IMR-90 (cell line): ENCODE measurements at regions not wholly inside any gene's neighbourhood (a gene's known extent, or its start where the extent isn't known, plus 50 kb on each side); places are given as distances from the start of the nearest gene placed in this dataset.

Experiments
- ATAC-seq: fragments of 200-7000 bp; cut with Tn5 transposase; 2 replicates; pipeline ENCODE4 v1.9.1; 2020; ENCODE audit warnings: low read depth, mild to moderate bottlenecking, moderate library complexity
- BruUV-seq: library from RNA; stranded (reverse); fragments of 400-500 nt; replicated peaks from 2 replicates; lab custom pipeline; 2021; lab: Mats Ljungman, UMichigan
- CTCF ChIA-PET: fragments of 300-600 bp; formaldehyde crosslinking; extraction: SDS; loops from one replicate; lab custom pipeline; 2021; ENCODE audit warnings: antibody characterized with exemption; lab: Yijun Ruan, JAX
- POLR2A ChIA-PET: fragments of 300-600 bp; sonication (Branson Sonifier 250); formaldehyde crosslinking; loops from one replicate; lab custom pipeline; 2022; ENCODE audit warnings: antibody characterized with exemption; ENCODE audit not compliant: unreplicated experiment; lab: Charles Lee
- DNase-seq: peaks from one replicate; pipeline ENCODE4 v3.0.0; 2013
- H2AFZ ChIP-seq: replicated peaks from 2 replicates; pipeline ENCODE3; 2013; ENCODE audit warnings: low read length, mild to moderate bottlenecking; ENCODE audit not compliant: poor library complexity
- H2AK5ac ChIP-seq: 2 replicates; pipeline ENCODE4 v1.6.1; 2013; ENCODE audit warnings: low read depth, low read length, inconsistent platforms
- H2AK9ac ChIP-seq: replicated peaks from 2 replicates; pipeline ENCODE3; 2013; ENCODE audit warnings: mild to moderate bottlenecking, low read depth, low read length, moderate library complexity; ENCODE audit not compliant: poor library complexity
- H2BK120ac ChIP-seq: 2 replicates; pipeline ENCODE4 v1.6.1; 2013; ENCODE audit warnings: low read depth, low read length, inconsistent platforms
- H2BK15ac ChIP-seq: 3 replicates; pipeline ENCODE4 v1.6.1; 2013; ENCODE audit warnings: low read depth, low read length, inconsistent platforms
- H2BK20ac ChIP-seq: 2 replicates; pipeline ENCODE4 v1.6.1; 2013; ENCODE audit warnings: low read depth, mild to moderate bottlenecking, inconsistent platforms, low read length, moderate library complexity
- H2BK5ac ChIP-seq: 2 replicates; pipeline ENCODE4 v1.6.1; 2013; ENCODE audit warnings: mild to moderate bottlenecking, low read depth, low read length, inconsistent platforms; ENCODE audit not compliant: poor library complexity, severe bottlenecking
- H3K14ac ChIP-seq: replicated peaks from 2 replicates; pipeline ENCODE4 v1.6.1; 2013; ENCODE audit warnings: low read depth, low read length, inconsistent platforms
- H3K18ac ChIP-seq: 2 replicates; pipeline ENCODE4 v1.6.1; 2013; ENCODE audit warnings: low read depth, low read length, control low read depth
- H3K23ac ChIP-seq: 2 replicates; pipeline ENCODE4 v1.6.1; 2013; ENCODE audit warnings: low read depth, low read length, inconsistent platforms
- H3K27ac ChIP-seq: 2 replicates; pipeline ENCODE4 v1.5.1; 2013; ENCODE audit warnings: mild to moderate bottlenecking, control low read depth, low read length; ENCODE audit not compliant: insufficient read depth
- H3K27me3 ChIP-seq: 2 replicates; pipeline ENCODE4 v1.6.1; 2013; ENCODE audit warnings: low read length; ENCODE audit not compliant: control insufficient read depth, insufficient read depth
- H3K36me3 ChIP-seq: 2 replicates; pipeline ENCODE4 v1.6.1; 2013; ENCODE audit warnings: low read length, mixed read lengths; ENCODE audit not compliant: control insufficient read depth, insufficient read depth
- H3K4ac ChIP-seq: 2 replicates; pipeline ENCODE4 v1.6.1; 2013; ENCODE audit warnings: low read depth, low read length, inconsistent platforms
- H3K4me1 ChIP-seq: 2 replicates; pipeline ENCODE4 v1.6.1; 2013; ENCODE audit warnings: low read length, mixed read lengths; ENCODE audit not compliant: control insufficient read depth, insufficient read depth
- H3K4me2 ChIP-seq: 2 replicates; pipeline ENCODE4 v1.6.1; 2013; ENCODE audit warnings: low read depth, mild to moderate bottlenecking, control low read depth, low read length, moderate library complexity
- H3K4me3 ChIP-seq: 2 replicates; pipeline ENCODE4 v1.5.1; 2013; ENCODE audit warnings: low read depth, mild to moderate bottlenecking, control low read depth, low read length, moderate library complexity; ENCODE audit not compliant: insufficient read depth
- H3K56ac ChIP-seq: 2 replicates; pipeline ENCODE4 v1.6.1; 2013; ENCODE audit warnings: low read length, inconsistent platforms; ENCODE audit not compliant: insufficient read depth; ENCODE audit errors: extremely low read depth
- H3K79me1 ChIP-seq, 2 experiments: 2 replicates each; pipeline ENCODE4 v1.6.1; 2013; ENCODE audit warnings: low read length in 2 of 2, inconsistent platforms in 1 of 2, low read depth in 1 of 2
- H3K9ac ChIP-seq: 2 replicates; pipeline ENCODE4 v1.6.1; 2013; ENCODE audit warnings: low read depth, low read length, control low read depth
- H3K9me1 ChIP-seq: 2 replicates; pipeline ENCODE4 v1.6.1; 2013; ENCODE audit warnings: low read length, inconsistent platforms; ENCODE audit not compliant: insufficient read depth
- H3K9me3 ChIP-seq: 2 replicates; pipeline ENCODE4 v1.6.1; 2013; ENCODE audit warnings: low read length; ENCODE audit not compliant: control insufficient read depth, insufficient read depth
- H4K20me1 ChIP-seq: 2 replicates; pipeline ENCODE4 v1.6.1; 2013; ENCODE audit warnings: low read length, inconsistent platforms; ENCODE audit not compliant: insufficient read depth
- H4K5ac ChIP-seq: 2 replicates; pipeline ENCODE4 v1.6.1; 2013; ENCODE audit warnings: mild to moderate bottlenecking, low read depth, low read length, control low read depth
- H4K8ac ChIP-seq, 2 experiments: 2 replicates each; pipeline ENCODE4 v1.6.1; 2013; ENCODE audit warnings: low read depth in 2 of 2, low read length in 2 of 2, control low read depth in 1 of 2, inconsistent platforms in 1 of 2
- H4K91ac ChIP-seq: 2 replicates; pipeline ENCODE4 v1.6.1; 2013; ENCODE audit warnings: low read depth, low read length, inconsistent platforms; ENCODE audit not compliant: insufficient read depth
- CHD1 ChIP-seq: IDR thresholded peaks from 2 replicates; pipeline ENCODE4 v1.6.1; 2012; ENCODE audit warnings: low read depth, low read length, improper control_type of control experiment
- FOS ChIP-seq: fragments of 150-350 bp; IDR thresholded peaks from 2 replicates; pipeline ENCODE4 v1.6.1; 2016; ENCODE audit warnings: low read depth, low read length
- MAFK ChIP-seq: IDR thresholded peaks from 2 replicates; pipeline ENCODE4 v1.6.1; 2012; ENCODE audit warnings: low read depth, low read length, improper control_type of control experiment
- MAZ ChIP-seq: IDR thresholded peaks from 2 replicates; pipeline ENCODE4 v1.6.1; 2012; ENCODE audit warnings: low read depth, mild to moderate bottlenecking, low read length, improper control_type of control experiment, moderate library complexity, borderline replicate concordance
- MXI1 ChIP-seq: IDR thresholded peaks from 2 replicates; pipeline ENCODE4 v1.6.1; 2012; ENCODE audit warnings: low read depth, mild to moderate bottlenecking, low read length, moderate library complexity, borderline replicate concordance
- NFE2L2 ChIP-seq: fragments of 150-350 bp; IDR thresholded peaks from 2 replicates; pipeline ENCODE4 v1.6.1; 2016; ENCODE audit warnings: low read depth, mild to moderate bottlenecking, low read length
- POLR2A ChIP-seq: IDR thresholded peaks from 2 replicates; pipeline ENCODE4 v1.6.1; 2012; ENCODE audit warnings: mild to moderate bottlenecking, low read depth, low read length
- RFX5 ChIP-seq: IDR thresholded peaks from 2 replicates; pipeline ENCODE4 v1.8.0; 2012; ENCODE audit warnings: low read depth, mild to moderate bottlenecking, low read length, moderate library complexity
- dilution Hi-C: fragments of 300-500 bp; cut with HindIII; formaldehyde crosslinking; loops from one replicate; pipeline ENCODE4 v1.14.3; 2018; ENCODE audit warnings: low sequenced_read_pairs; ENCODE audit not compliant: unreplicated experiment
- in situ Hi-C: fragments of 300-500 bp; cut with MboI; formaldehyde crosslinking; loops from 3 replicates; pipeline ENCODE4 v1.14.3; 2019; ENCODE audit warnings: low sequenced_read_pairs, inconsistent platforms, mixed read lengths
- intact Hi-C: fragments of 100-400 bp; cut with micrococcal nuclease; formaldehyde crosslinking; loops from 2 replicates; pipeline ENCODE4 v1.10.0; 2022
- TF ChIP-seq, protein P1 (sequence below): conservative IDR thresholded peaks from 2 replicates; pipeline ENCODE4 v1.5.1; 2012; ENCODE audit warnings: mild to moderate bottlenecking, low read depth, low read length, improper control_type of control experiment
- TF ChIP-seq, protein P2 (sequence below): fragments of 150-350 bp; IDR thresholded peaks from 2 replicates; pipeline ENCODE4 v1.6.1; 2016; ENCODE audit warnings: low read depth, mild to moderate bottlenecking, low read length, moderate library complexity, borderline replicate concordance

- TF ChIP-seq, protein P1, sequence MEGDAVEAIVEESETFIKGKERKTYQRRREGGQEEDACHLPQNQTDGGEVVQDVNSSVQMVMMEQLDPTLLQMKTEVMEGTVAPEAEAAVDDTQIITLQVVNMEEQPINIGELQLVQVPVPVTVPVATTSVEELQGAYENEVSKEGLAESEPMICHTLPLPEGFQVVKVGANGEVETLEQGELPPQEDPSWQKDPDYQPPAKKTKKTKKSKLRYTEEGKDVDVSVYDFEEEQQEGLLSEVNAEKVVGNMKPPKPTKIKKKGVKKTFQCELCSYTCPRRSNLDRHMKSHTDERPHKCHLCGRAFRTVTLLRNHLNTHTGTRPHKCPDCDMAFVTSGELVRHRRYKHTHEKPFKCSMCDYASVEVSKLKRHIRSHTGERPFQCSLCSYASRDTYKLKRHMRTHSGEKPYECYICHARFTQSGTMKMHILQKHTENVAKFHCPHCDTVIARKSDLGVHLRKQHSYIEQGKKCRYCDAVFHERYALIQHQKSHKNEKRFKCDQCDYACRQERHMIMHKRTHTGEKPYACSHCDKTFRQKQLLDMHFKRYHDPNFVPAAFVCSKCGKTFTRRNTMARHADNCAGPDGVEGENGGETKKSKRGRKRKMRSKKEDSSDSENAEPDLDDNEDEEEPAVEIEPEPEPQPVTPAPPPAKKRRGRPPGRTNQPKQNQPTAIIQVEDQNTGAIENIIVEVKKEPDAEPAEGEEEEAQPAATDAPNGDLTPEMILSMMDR = no peak
- TF ChIP-seq RFX5 (no peak), POLR2A (no peak)
Observed at GRCh38 chr4:13908455-13908854, 280.9 kb upstream of the BOD1L1 start (continued).

DNA sequence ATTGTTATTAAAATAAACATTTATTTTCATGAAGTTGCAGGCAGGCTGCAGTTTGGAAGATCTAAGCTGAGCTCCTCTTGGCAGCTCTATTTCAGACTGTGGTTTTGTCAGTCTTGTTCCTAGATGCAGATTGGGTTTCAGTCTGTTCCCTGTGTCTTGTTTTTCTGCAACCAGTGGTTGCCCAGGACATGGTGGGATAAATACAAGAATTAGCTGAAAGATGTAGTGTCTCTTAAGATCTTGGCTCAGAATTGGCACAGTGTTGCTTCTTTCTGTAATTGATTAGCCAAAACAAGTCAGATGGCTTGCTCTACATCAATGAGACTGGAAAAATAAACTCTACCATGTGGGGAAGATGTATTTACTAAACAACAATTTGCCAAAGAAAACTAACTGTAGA, 283.0 kb upstream of the BOD1L1 start:
- H3K9me1 ChIP-seq = no peaks in the 10 kb centered on the region
- ChIA-PET POLR2A (interaction anchor here (0.9 kb wide), 1 partner anchor 9 kb away, joined by 3 read pairs; no protein-coding TSS in a partner anchor), CTCF (interaction anchor here (0.9 to 1.2 kb wide), 2 partner anchors 254 to 256 kb away, joined by 4 to 7 read pairs; no protein-coding TSS in a partner anchor)
- H3K9me3 ChIP-seq = no peaks in the 10 kb centered on the region
- no peaks in the 10 kb centered on the region for H3K36me3 ChIP-seq
- H3K23ac ChIP-seq = no peak overlapping the region
- no peaks in the 10 kb centered on the region for H3K79me1 ChIP-seq
- H3K56ac ChIP-seq = no peak overlapping the region
- intact Hi-C loops = no loop called here
- no peak overlapping the region for H3K9ac ChIP-seq
- H2BK20ac ChIP-seq = peak overlapping the region; percentile 76
- DNase-seq (no peak), ATAC-seq (no peak)
- peak overlapping the region; percentile 19; the same call in 1 of the 2 replicates for H3K4ac ChIP-seq
- peak overlapping the region; percentile 50; the same call in 1 of the 2 replicates for H3K14ac ChIP-seq
- peak overlapping the region; percentile 5; the same call in 1 of the 2 replicates for H3K18ac ChIP-seq
- no peaks in the 10 kb centered on the region for H3K27me3 ChIP-seq
- TF ChIP-seq NFE2L2 (no peak), MAZ (no peak), CHD1 (no peak), FOS (no peak), MXI1 (no peak), RFX5 (no peak), POLR2A (no peak), MAFK (no peak)
- TF ChIP-seq, protein P1 = no peak
- TF ChIP-seq, protein P2, sequence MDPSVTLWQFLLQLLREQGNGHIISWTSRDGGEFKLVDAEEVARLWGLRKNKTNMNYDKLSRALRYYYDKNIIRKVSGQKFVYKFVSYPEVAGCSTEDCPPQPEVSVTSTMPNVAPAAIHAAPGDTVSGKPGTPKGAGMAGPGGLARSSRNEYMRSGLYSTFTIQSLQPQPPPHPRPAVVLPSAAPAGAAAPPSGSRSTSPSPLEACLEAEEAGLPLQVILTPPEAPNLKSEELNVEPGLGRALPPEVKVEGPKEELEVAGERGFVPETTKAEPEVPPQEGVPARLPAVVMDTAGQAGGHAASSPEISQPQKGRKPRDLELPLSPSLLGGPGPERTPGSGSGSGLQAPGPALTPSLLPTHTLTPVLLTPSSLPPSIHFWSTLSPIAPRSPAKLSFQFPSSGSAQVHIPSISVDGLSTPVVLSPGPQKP = no peak
- H3K27ac ChIP-seq = no peak overlapping the region
- no peak overlapping the region for H2BK5ac ChIP-seq
- peak overlapping the region; percentile 71 for H2BK120ac ChIP-seq
- H4K91ac ChIP-seq = peak overlapping the region; percentile 61
- H4K8ac ChIP-seq = 0 out of 4 replicates have a peak overlapping the region, but pooled peaks of 1 of the 2 experiments have one; percentile 1
- no peak overlapping the region for H3K4me3 ChIP-seq
- no peak overlapping the region for H2AFZ ChIP-seq
- BruUV-seq = no TSS peak
- no peak overlapping the region for H4K5ac ChIP-seq
- no peaks in the 10 kb centered on the region for H4K20me1 ChIP-seq
- H2AK9ac ChIP-seq = no peak overlapping the region
- dilution Hi-C loops = no loop called here
- H3K4me1 ChIP-seq = peaks cover 14% of the 10 kb centered on the region
- H2AK5ac ChIP-seq = no peak overlapping the region
- no peak overlapping the region for H2BK15ac ChIP-seq
- no peak overlapping the region for H3K4me2 ChIP-seq
- in situ Hi-C loops = loop anchor here (25.0 kb wide), 2 partner anchors 248 to 1427 kb away; no protein-coding TSS in a partner anchor
